Transverse colon (tissue), 3 donors: ENCODE measurements at regions not wholly inside any gene's neighbourhood (a gene's known extent, or its start where the extent isn't known, plus 50 kb on each side); places are given as distances from the start of the nearest gene placed in this dataset.

Experiments
- CTCF ChIP-seq, 5 experiments: fragments of 200-600 bp in 3 of 5; fragments of 450-650 bp in 2 of 5; sonication (generic) in 3 of 5; IDR thresholded peaks; 1 replicate in 2 of 5; 2 replicates in 3 of 5; pipeline ENCODE4 v1.5.1; 2016 to 2017; ENCODE audit warnings: antibody characterized with exemption in 5 of 5, inconsistent platforms in 3 of 5, mild to moderate bottlenecking in 2 of 5, moderate library complexity in 1 of 5
- POLR2A ChIP-seq: fragments of 450-650 bp; IDR thresholded peaks from one replicate; pipeline ENCODE4 v1.6.1; 2016; ENCODE audit warnings: antibody characterized with exemption, mild to moderate bottlenecking, moderate library complexity

GRCh38 chr20:21016751-21017150, 89.4 kb downstream of the LINC00237 start:
- TF ChIP-seq POLR2A (no peak), CTCF (IDR thresholded peaks at IDR 0.05) (no peak)
